ENCODE measurements at regions not wholly inside any gene's neighbourhood (a gene's known extent, or its start where the extent isn't known, plus 50 kb on each side); places are given as distances from the start of the nearest gene placed in this dataset.

DNA sequence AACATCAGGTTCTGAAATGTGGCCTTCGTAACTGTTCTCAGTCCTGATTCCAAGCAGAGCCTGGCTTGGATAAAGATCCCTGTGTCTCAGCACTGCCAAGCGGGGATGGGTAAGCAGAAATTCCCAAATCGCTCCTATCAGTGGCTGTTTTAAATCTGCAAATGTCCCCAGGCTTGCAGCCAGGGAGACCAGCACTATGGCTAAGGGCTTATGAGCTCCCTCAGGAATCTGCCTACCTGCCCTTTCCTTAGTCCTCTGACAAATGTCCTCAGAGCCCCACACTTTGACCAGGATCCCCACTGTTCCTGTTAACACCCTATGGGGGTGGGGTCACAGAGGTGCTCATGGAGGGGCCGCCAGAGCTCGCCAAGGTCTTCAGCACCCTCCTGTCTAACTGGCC lies 1062.8 kb downstream of the UQCRFS1 start:
- CTCF ChIA-PET = no interaction called here
- Histone ChIP-seq H3K27me3 (ENCODE audit: control insufficient read depth, insufficient read depth, low read length) (no peaks in the 10 kb centered on the region), H3K36me3 (ENCODE audit: control insufficient read depth, insufficient read depth, low read length) (no peaks in the 10 kb centered on the region), H3K4me3 (ENCODE audit: low read depth, low read length) (no peak overlapping the region)
- no peak for DNase-seq (ENCODE audit: low read depth)
- POLR2A ChIA-PET = no interaction called here
- TF ChIP-seq, protein P1, sequence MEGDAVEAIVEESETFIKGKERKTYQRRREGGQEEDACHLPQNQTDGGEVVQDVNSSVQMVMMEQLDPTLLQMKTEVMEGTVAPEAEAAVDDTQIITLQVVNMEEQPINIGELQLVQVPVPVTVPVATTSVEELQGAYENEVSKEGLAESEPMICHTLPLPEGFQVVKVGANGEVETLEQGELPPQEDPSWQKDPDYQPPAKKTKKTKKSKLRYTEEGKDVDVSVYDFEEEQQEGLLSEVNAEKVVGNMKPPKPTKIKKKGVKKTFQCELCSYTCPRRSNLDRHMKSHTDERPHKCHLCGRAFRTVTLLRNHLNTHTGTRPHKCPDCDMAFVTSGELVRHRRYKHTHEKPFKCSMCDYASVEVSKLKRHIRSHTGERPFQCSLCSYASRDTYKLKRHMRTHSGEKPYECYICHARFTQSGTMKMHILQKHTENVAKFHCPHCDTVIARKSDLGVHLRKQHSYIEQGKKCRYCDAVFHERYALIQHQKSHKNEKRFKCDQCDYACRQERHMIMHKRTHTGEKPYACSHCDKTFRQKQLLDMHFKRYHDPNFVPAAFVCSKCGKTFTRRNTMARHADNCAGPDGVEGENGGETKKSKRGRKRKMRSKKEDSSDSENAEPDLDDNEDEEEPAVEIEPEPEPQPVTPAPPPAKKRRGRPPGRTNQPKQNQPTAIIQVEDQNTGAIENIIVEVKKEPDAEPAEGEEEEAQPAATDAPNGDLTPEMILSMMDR (IDR thresholded peaks at IDR 0.05; ENCODE audit: insufficient read depth, low read depth, low read length) = no peak

DNA sequence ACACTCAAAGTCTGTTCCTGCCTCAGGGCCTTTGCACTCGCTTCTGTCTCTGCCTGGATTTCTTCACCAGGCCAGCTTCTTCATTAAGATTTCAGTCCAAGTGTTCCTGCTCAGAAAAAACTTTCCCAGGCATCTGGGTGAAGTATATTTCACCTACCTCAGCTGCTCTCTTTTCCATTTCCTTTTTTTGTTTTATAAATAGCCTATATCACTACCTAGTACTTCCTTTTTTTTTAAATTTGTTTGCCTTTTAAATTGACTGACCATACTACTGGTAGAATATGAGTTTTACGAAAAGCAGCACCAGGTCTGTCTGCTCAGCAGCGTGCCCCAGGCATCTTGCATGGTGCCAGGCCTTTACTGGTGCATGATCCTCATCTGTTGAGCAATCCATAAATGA lies 1064.4 kb downstream of the UQCRFS1 start:
- ChIA-PET CTCF (no interaction called here), POLR2A (no interaction called here)
- Histone ChIP-seq H3K27me3 (ENCODE audit: control insufficient read depth, insufficient read depth, low read length) (no peaks in the 10 kb centered on the region), H3K4me3 (ENCODE audit: low read depth, low read length) (no peak overlapping the region), H3K36me3 (ENCODE audit: control insufficient read depth, insufficient read depth, low read length) (no peaks in the 10 kb centered on the region)
- TF ChIP-seq, protein P1 (IDR thresholded peaks at IDR 0.05; ENCODE audit: insufficient read depth, low read depth, low read length) = no peak
- no peak for DNase-seq (ENCODE audit: low read depth)

DNA sequence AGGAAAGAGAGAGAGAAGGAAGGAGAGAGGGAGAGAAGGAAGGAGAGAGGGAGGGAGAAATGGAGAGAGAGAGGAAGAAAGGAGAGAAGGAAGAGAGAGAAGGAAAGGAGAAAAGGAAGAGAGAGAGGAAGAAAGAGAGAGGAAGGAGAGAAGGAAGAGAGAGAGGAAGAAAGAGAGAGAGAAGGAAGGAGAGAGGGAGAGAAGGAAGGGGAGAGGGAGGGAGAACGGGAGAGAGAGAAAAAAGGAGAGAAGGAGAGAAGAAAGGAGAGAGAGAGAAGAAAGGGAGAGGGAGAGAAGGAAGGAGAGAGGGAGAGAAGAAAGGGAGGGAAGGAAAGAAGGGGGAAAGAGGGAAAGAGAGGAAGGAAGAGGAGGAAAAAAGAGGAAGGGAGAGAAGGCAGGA lies 1070.7 kb downstream of the UQCRFS1 start:
- Histone ChIP-seq H3K4me3 (ENCODE audit: low read depth, low read length) (no peak overlapping the region), H3K36me3 (ENCODE audit: control insufficient read depth, insufficient read depth, low read length) (no peaks in the 10 kb centered on the region), H3K27me3 (ENCODE audit: control insufficient read depth, insufficient read depth, low read length) (no peaks in the 10 kb centered on the region)
- TF ChIP-seq, protein P1 (IDR thresholded peaks at IDR 0.05; ENCODE audit: insufficient read depth, low read depth, low read length) = no peak
- ChIA-PET POLR2A (no interaction called here), CTCF (interaction anchor here (0.6 kb wide), 1 partner anchor 70 kb away, joined by 3 read pairs; no protein-coding TSS in a partner anchor)
- DNase-seq (ENCODE audit: low read depth) = no peak

DNA sequence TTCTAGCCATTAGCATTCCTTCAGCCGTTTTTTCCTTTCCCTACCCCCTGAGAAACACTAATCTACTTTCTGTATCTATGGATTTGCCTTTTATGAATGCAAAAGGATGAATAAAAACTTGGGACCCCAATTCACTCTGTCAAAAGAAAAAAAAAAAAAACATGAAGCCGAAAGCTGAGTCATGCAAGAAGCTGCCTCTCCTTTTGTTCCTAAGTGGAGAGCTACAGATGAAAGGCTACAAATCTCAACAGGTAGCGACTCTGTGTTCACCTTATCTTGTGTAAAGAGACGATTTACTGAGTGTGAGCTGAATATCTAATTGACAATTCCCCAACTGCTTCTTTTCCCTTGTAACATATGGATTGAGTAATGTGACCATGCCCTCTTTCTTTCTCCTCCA lies 1072.8 kb downstream of the UQCRFS1 start:
- no peak overlapping the region for H3K4me3 ChIP-seq (ENCODE audit: low read depth, low read length)
- H3K27me3 ChIP-seq (ENCODE audit: control insufficient read depth, insufficient read depth, low read length) = no peaks in the 10 kb centered on the region
- ChIA-PET POLR2A (no interaction called here), CTCF (no interaction called here)
- no peaks in the 10 kb centered on the region for H3K36me3 ChIP-seq (ENCODE audit: control insufficient read depth, insufficient read depth, low read length)
- no peak for DNase-seq (ENCODE audit: low read depth)
- TF ChIP-seq, protein P1 (IDR thresholded peaks at IDR 0.05; ENCODE audit: insufficient read depth, low read depth, low read length) = no peak

DNA sequence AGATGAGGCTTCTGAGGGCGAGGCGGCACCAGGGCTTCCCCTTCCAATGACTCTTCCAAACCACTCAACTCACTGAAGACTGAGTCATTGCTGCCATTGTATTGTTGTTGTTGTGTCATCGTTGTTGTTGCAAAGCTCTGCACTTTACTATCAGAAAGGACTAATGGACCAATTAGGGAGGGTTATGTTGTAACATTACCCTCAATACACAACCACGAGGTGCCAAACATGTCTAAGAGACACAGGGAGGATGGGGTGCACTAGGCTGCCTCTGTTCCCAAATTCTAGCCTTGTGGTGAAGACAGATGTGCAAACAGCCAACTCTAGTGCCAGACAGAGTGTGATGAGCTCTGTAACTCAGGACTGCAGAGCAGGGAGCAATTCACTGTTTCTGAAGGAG lies 1075.2 kb downstream of the UQCRFS1 start:
- CTCF ChIA-PET = no interaction called here
- no peaks in the 10 kb centered on the region for H3K36me3 ChIP-seq (ENCODE audit: control insufficient read depth, insufficient read depth, low read length)
- H3K27me3 ChIP-seq (ENCODE audit: control insufficient read depth, insufficient read depth, low read length) = no peaks in the 10 kb centered on the region
- H3K4me3 ChIP-seq (ENCODE audit: low read depth, low read length) = no peak overlapping the region
- TF ChIP-seq, protein P1 (IDR thresholded peaks at IDR 0.05; ENCODE audit: insufficient read depth, low read depth, low read length) = no peak
- POLR2A ChIA-PET = no interaction called here
- DNase-seq (ENCODE audit: low read depth) = no peak

Measured in BJ (cell line).